HG03175 (cell line): ENCODE measurements at regions not wholly inside any gene's neighbourhood (a gene's known extent, or its start where the extent isn't known, plus 50 kb on each side); places are given as distances from the start of the nearest gene placed in this dataset.
A peak's percentile ranks its signal among the peaks of the same experiment; 100 is the strongest.
"Not testable (repeated sequence)": the region's sequence is repeated elsewhere in the genome, so short reads cannot be mapped to it uniquely, and the experiment has no call there.

Source experiments
- ATAC-seq: cut with Tn5 transposase; IDR thresholded peaks from one replicate; pipeline ENCODE4 v1.9.1; 2021; ENCODE audit warnings: mild to moderate bottlenecking, moderate library complexity; ENCODE audit not compliant: unreplicated experiment

GRCh38 chr9:81083854-81084512 lies 605.4 kb downstream of the TLE1 start:
- peak; percentile 45 for ATAC-seq

- no peak for ATAC-seq
These were observed 606.3 kb downstream of the TLE1 start for GRCh38 chr9:81083067-81083466.

GRCh38 chr9:81082221-81082620 lies 607.1 kb downstream of the TLE1 start:
- no peak for ATAC-seq

DNA sequence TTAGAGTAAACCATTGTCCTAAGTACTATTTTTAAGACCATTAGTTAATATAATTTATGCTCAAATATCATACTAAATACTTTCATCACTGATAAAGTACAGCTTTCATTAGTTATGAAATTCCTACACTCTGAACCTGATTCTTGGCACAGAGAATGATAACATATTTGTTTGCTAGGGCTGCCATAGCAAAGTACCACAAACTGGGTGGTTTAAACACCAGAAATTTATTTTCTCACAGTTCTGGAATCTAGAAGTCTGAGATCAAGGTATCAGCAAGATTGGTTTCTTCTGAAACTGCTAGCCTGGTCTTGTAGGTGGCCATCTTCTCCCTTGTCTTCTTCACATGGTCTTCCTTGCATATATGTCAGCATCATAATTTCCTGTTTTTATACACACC lies 608.4 kb downstream of the TLE1 start:
- no peak for ATAC-seq

DNA sequence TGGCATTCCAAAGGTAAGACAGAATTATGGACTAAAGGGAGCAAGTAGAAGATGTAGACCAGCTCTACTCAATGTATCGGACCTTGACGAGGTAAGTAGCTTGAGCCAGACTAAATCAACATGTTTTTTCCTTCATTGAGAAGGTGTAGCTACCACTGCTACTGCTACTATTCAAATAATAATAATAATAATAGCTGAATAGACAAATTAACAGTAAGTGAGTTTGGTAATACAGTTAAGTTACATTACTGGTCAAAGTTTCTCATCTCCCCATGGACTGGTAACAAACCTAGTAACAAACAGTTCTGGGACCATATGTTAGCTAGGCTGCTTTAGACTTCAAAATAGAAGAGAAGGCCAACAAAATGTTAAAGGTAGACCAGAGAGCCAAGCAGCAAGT lies 609.2 kb downstream of the TLE1 start:
- ATAC-seq = no peak

DNA sequence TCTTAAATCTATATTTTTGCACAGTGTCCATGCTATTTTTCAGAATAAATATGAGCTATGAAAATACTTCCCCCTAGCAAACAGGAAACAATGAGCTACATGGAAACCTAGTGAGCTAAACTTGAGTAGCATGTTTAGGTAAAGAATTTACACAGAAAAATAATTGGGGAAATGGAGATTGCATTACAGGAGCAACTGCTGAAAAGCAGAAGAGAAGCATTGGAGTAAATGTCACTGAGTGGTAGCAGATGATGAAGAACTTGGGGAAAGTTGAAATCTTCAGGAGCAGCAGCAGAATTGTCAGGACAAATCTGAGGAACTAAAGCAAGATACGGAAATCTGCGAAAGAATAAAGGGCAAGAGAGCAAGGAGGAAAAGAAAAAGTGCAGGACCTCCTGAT lies 610.3 kb downstream of the TLE1 start:
- no peak for ATAC-seq

- no peak for ATAC-seq
These were observed 610.8 kb downstream of the TLE1 start for GRCh38 chr9:81078555-81078954.

DNA sequence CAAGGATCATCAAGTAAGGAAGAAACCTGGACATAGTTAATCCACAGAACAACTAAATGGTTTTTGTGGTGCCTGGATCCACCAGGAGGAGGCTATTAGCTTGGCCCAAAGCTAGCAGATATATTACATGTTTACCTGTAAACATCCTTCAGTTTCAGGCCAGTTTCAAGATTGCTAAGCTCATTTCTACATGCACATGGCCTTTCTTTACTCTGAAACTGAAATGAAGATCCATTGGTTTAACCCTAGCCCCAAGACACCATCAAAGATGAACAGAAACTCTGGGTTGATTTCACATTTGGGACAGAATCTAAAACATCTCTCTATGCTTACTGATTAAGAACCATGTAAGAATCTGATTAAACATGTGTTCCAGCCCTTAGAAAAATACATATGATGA lies 611.8 kb downstream of the TLE1 start:
- ATAC-seq = no peak

GRCh38 chr9:81076131-81076530 lies 613.2 kb downstream of the TLE1 start:
- ATAC-seq = no peak

- no peak for ATAC-seq
These were observed 615.1 kb downstream of the TLE1 start for GRCh38 chr9:81074221-81074620.

- no peak for ATAC-seq
These were observed 615.5 kb downstream of the TLE1 start for GRCh38 chr9:81073821-81074220.

- ATAC-seq = no peak
These were observed 616.6 kb downstream of the TLE1 start for GRCh38 chr9:81072758-81073157.

DNA sequence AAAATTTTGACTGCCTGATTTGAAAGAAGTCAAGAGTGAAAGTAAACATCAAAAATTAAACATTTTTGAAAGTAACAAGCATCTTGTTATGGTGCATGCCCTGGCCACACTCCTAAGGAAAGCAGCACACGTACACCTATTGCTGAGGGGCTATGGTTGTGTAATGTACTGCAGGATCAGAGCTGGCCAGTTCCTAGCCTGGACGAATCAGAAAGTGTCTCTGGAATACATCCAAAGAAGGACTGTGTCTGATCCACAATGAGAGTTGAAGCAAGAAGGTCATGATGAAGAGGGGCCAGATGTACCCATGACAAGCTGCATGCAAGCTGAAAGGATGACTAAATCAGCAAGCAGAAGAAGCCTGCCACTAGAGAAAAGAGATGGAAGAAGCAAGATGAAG lies 618.2 kb downstream of the TLE1 start:
- ATAC-seq = no peak

DNA sequence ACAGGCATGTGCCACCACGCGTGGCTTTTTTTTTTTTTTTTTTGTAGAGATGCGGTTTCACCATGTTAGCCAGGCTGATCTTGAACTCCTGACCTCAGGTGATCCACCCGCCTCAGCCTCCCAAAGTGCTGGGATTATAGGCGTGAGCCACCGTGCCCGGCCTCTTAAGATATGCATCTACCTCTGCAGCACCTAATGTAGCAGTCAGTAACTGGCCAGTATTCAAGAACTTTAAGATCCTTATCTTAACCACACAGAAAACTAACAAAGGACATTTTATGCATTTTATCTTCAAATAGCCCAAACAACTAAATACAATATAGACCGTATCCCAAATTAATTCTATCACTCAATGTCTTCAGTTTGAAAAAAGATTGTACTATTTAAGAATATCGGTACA lies 618.7 kb downstream of the TLE1 start:
- no peak for ATAC-seq

DNA sequence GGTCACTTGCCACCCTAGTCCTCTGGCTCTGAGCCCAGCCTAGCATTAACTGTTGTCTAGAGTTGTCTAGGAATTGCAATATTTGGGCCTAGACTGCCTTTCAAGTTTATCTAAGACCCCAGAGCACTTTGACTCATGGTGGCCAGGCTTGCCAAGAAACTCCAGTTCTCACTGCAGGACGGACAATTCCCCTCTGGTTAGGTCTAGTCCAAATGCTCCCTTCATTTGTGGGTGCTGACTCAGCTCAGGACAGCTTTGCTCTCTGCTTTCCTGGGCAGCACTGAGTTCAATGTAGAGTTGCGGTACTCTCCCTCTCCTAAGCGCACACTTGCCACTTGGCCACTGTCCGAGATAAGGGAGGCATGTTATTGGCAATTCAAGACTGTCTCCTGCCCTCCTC lies 619.4 kb downstream of the TLE1 start:
- ATAC-seq = no peak

GRCh38 chr9:81069038-81069795 lies 620.1 kb downstream of the TLE1 start:
- ATAC-seq = no peak

DNA sequence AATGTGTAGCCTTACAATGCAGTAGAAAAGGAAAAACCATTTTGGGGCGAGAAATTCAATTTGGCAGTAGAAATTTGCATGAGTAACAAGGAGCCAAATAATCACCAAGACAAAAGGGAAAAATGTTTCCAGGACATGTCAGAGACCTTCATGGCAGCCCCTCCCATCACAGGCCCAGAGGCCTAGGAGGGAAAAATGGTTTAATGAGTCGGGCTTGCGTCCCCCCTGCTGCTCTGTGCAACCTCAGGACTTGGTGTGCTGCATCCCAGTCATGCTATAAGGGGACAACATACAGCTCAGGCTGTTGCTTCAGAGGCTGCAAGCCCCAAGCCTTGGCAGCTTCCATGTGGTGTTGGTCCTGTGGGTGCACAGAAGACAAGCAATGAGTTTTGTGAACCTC lies 626.4 kb downstream of the TLE1 start:
- ATAC-seq = not testable (repeated sequence)

- no peak for ATAC-seq
These were observed 630.6 kb downstream of the TLE1 start for GRCh38 chr9:81058782-81059181.

GRCh38 chr9:81053298-81054025 lies 635.9 kb downstream of the TLE1 start:
- no peak for ATAC-seq

GRCh38 chr9:81052846-81053245 lies 636.5 kb downstream of the TLE1 start:
- no peak for ATAC-seq

DNA sequence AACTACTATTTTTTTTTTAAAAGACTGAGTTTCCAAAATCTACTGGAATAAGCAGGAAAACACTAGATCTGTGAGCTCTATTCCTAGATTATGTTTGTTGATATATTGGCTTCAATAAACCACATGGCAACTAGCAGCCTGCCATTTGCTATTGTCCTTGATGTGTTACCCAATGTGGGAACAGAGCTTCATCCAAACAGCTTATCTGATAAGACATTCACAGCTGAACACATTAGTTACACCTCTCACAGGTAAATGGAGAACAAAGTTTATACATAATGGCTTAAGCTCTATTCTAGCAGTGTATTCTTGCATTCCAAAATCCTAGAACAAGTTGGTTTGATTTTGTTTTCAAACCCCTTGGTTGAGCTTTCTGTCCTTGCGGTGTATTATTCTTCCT lies 642.1 kb downstream of the TLE1 start:
- ATAC-seq = no peak

- ATAC-seq = no peak
These were observed 643.7 kb downstream of the TLE1 start for GRCh38 chr9:81045658-81046057.
